Loucy (cell line): ENCODE measurements at regions not wholly inside any gene's neighbourhood (a gene's known extent, or its start where the extent isn't known, plus 50 kb on each side); places are given as distances from the start of the nearest gene placed in this dataset.

ENCODE experiments used
- H2AFZ ChIP-seq: fragments of 200-600 bp; sonication (generic); 2 replicates; pipeline ENCODE4 v1.6.0; 2016; ENCODE audit warnings: antibody characterized with exemption, mild to moderate bottlenecking, low read length, moderate library complexity
- H3F3A ChIP-seq: fragments of 200-600 bp; 2 replicates; pipeline ENCODE4 v1.6.0; 2016; ENCODE audit warnings: antibody characterized with exemption, low read depth, mild to moderate bottlenecking
- H3K27me3 ChIP-seq: fragments of 200-600 bp; sonication (generic); 2 replicates; pipeline ENCODE4 v1.6.1; 2014; ENCODE audit warnings: low read length, mild to moderate bottlenecking; ENCODE audit not compliant: insufficient read depth, poor library complexity, severe bottlenecking
- H3K36me3 ChIP-seq: fragments of 200-600 bp; sonication (generic); 2 replicates; pipeline ENCODE4 v1.6.1; 2016; ENCODE audit warnings: low read length; ENCODE audit not compliant: insufficient read depth
- H3K4me1 ChIP-seq: fragments of 200-600 bp; sonication (generic); 2 replicates; pipeline ENCODE4 v1.5.1; 2014; ENCODE audit warnings: low read length, mild to moderate bottlenecking; ENCODE audit not compliant: insufficient read depth, poor library complexity, severe bottlenecking
- H3K4me2 ChIP-seq: fragments of 200-600 bp; sonication (generic); 2 replicates; pipeline ENCODE4 v1.6.0; 2014; ENCODE audit warnings: antibody characterized with exemption, low read length, low read depth, mild to moderate bottlenecking; ENCODE audit not compliant: poor library complexity, severe bottlenecking
- H3K4me3 ChIP-seq: fragments of 200-600 bp; sonication (generic); 2 replicates; pipeline ENCODE4 v1.5.1; 2014; ENCODE audit warnings: low read length, mild to moderate bottlenecking, mixed read lengths; ENCODE audit not compliant: poor library complexity, severe bottlenecking
- H3K79me2 ChIP-seq: fragments of 200-600 bp; sonication (generic); 2 replicates; pipeline ENCODE4 v1.6.1; 2014; ENCODE audit warnings: low read length; ENCODE audit not compliant: insufficient read depth
- H3K9ac ChIP-seq: fragments of 200-600 bp; sonication (generic); 2 replicates; pipeline ENCODE4 v1.6.0; 2014; ENCODE audit warnings: mild to moderate bottlenecking, low read depth, low read length, moderate library complexity; ENCODE audit not compliant: poor library complexity, severe bottlenecking
- H3K9me2 ChIP-seq: fragments of 200-600 bp; sonication (generic); replicated peaks from 2 replicates; pipeline ENCODE4 v1.6.1; 2016; ENCODE audit warnings: low read depth, low read length, mixed read lengths
- H3K9me3 ChIP-seq: fragments of 200-600 bp; sonication (generic); 2 replicates; pipeline ENCODE4 v1.6.1; 2014; ENCODE audit warnings: mild to moderate bottlenecking, antibody characterized with exemption, low read length, low read depth; ENCODE audit not compliant: insufficient read depth
- H4K20me1 ChIP-seq: fragments of 200-600 bp; sonication (generic); 2 replicates; pipeline ENCODE4 v1.6.0; 2014; ENCODE audit warnings: antibody characterized with exemption, low read length, mild to moderate bottlenecking; ENCODE audit not compliant: insufficient read depth, poor library complexity, severe bottlenecking
- EZH2phosphoT487 ChIP-seq: fragments of 200-600 bp; IDR thresholded peaks from 2 replicates; pipeline ENCODE4 v1.6.1; 2018; ENCODE audit warnings: antibody characterized with exemption, mild to moderate bottlenecking, moderate library complexity, borderline replicate concordance
- TF ChIP-seq, protein P1 (sequence below): fragments of 200-600 bp; sonication (generic); conservative IDR thresholded peaks from 2 replicates; pipeline ENCODE4 v1.5.1; 2014; ENCODE audit warnings: mild to moderate bottlenecking, antibody characterized with exemption, low read length

DNA sequence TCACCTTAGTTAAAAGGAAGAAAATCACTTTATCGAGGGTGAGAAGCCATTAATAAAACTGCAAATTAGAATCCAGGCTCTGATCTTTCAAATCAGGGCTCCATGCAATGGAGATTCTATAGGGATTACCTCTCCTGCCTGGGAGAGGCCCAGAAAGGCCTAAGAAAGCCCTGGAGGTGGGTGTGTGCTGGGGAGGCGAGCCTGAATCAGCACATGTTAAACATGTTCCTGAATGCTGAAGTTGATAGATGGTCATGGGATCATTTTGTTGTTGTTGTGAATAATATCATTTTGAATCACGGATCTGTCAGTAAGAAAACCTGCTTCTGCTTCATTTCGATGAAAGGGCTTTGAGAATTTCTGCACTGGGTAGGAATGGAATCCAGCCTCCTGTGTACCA lies 254.3 kb downstream of the ACKR3 start:
- Histone ChIP-seq H2AFZ (no peak overlapping the region), H3K4me2 (no peak overlapping the region), H3F3A (no peaks in the 10 kb centered on the region)

DNA sequence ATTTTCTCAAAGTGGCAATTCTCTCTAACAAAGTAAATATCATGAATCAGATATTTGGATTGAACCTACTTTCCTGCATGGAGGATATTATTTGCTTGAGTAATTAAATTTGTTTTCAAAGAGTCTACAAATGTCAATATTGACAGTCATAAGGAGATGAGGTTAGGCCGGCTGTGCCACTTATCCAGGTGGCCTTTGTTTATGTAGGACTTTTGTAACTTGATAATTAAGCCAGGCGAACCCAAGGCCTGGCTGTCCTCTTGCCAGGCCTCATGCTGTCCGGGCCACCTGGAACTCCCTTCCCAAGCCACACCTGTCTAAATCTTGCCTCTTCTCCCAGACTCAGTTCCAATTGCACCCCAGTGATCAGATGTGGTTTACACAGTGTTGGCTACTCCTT lies 255.2 kb downstream of the ACKR3 start:
- no peaks in the 10 kb centered on the region for H4K20me1 ChIP-seq
- no peaks in the 10 kb centered on the region for H3F3A ChIP-seq
- no peaks in the 10 kb centered on the region for H3K27me3 ChIP-seq
- no peak overlapping the region for H3K4me3 ChIP-seq
- peaks cover 3% of the 10 kb centered on the region; the same call in 1 of the 2 replicates for H3K9me3 ChIP-seq
- no peaks in the 10 kb centered on the region for H3K36me3 ChIP-seq
- no peaks in the 10 kb centered on the region for H3K79me2 ChIP-seq
- no peak overlapping the region for H3K9ac ChIP-seq
- no peak overlapping the region for H3K4me2 ChIP-seq
- no peaks in the 10 kb centered on the region for H3K9me2 ChIP-seq
- H2AFZ ChIP-seq: no peak overlapping the region
- TF ChIP-seq, protein P1, sequence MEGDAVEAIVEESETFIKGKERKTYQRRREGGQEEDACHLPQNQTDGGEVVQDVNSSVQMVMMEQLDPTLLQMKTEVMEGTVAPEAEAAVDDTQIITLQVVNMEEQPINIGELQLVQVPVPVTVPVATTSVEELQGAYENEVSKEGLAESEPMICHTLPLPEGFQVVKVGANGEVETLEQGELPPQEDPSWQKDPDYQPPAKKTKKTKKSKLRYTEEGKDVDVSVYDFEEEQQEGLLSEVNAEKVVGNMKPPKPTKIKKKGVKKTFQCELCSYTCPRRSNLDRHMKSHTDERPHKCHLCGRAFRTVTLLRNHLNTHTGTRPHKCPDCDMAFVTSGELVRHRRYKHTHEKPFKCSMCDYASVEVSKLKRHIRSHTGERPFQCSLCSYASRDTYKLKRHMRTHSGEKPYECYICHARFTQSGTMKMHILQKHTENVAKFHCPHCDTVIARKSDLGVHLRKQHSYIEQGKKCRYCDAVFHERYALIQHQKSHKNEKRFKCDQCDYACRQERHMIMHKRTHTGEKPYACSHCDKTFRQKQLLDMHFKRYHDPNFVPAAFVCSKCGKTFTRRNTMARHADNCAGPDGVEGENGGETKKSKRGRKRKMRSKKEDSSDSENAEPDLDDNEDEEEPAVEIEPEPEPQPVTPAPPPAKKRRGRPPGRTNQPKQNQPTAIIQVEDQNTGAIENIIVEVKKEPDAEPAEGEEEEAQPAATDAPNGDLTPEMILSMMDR: no peak
- TF ChIP-seq EZH2phosphoT487: no peak
- H3K4me1 ChIP-seq: no peaks in the 10 kb centered on the region

More for the DNA sequence above, 254.3 kb downstream of the ACKR3 start:
- H3K79me2 ChIP-seq: no peaks in the 10 kb centered on the region
- no peaks in the 10 kb centered on the region for H4K20me1 ChIP-seq
- no peaks in the 10 kb centered on the region for H3K4me1 ChIP-seq
- TF ChIP-seq, protein P1: no peak
- TF ChIP-seq EZH2phosphoT487: no peak
- H3K9ac ChIP-seq: no peak overlapping the region
- H3K9me2 ChIP-seq: no peaks in the 10 kb centered on the region
- no peak overlapping the region for H3K4me3 ChIP-seq
- no peaks in the 10 kb centered on the region for H3K27me3 ChIP-seq
- H3K9me3 ChIP-seq: peaks cover 3% of the 10 kb centered on the region; the same call in 1 of the 2 replicates
- H3K36me3 ChIP-seq: no peaks in the 10 kb centered on the region

DNA sequence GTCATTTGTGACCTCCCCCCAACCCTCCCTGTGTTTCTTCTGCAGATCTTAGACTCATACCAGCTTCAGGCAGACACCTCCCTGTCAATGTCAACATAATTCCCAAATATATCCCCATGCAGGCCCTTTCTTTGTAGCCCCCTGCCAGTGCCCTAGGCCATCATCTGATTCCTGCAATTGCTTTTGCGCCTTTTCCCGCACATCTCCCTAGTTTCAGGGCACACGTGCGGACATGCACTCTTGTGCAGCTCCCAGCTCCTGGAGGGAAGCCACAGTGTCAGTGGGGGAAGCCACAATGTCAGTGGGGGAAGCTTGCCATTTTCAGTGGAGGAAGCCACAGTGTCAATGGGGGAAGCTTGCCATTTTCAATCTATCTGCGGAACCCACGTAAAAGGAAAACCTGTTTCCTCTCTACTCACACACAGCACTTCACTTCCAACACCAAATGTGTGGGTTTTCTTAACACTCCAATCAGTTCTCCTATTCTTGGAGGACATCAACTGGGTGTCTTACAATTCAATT lies 256.4 kb downstream of the ACKR3 start:
- Histone ChIP-seq H3F3A (no peaks in the 10 kb centered on the region), H2AFZ (no peak overlapping the region), H3K9ac (no peak overlapping the region), H3K9me3 (no peaks in the 10 kb centered on the region), H3K27me3 (no peaks in the 10 kb centered on the region), H3K4me2 (no peak overlapping the region), H4K20me1 (no peaks in the 10 kb centered on the region), H3K36me3 (no peaks in the 10 kb centered on the region), H3K79me2 (no peaks in the 10 kb centered on the region), H3K4me1 (no peaks in the 10 kb centered on the region), H3K4me3 (no peak overlapping the region), H3K9me2 (no peaks in the 10 kb centered on the region)
- TF ChIP-seq, protein P1: no peak
- TF ChIP-seq EZH2phosphoT487: no peak
